GM08714 (cell line): ENCODE measurements at regions not wholly inside any gene's neighbourhood (a gene's known extent, or its start where the extent isn't known, plus 50 kb on each side); places are given as distances from the start of the nearest gene placed in this dataset.

Source experiments
- H3K4me3 ChIP-seq: fragments of 200-500 bp; sonication (Bioruptor generic); 2 replicates; pipeline ENCODE4 v1.5.1; 2014; ENCODE audit warnings: mild to moderate bottlenecking, low read length, inconsistent platforms
- ZNF274 ChIP-seq: IDR thresholded peaks from 2 replicates; pipeline ENCODE4 v1.6.1; 2012; ENCODE audit warnings: mild to moderate bottlenecking, low read depth, low read length

GRCh38 chr2:236972491-236973342 lies 113.0 kb upstream of the COPS8 start:
- no peak overlapping the region for H3K4me3 ChIP-seq
- no peak for TF ChIP-seq ZNF274

DNA sequence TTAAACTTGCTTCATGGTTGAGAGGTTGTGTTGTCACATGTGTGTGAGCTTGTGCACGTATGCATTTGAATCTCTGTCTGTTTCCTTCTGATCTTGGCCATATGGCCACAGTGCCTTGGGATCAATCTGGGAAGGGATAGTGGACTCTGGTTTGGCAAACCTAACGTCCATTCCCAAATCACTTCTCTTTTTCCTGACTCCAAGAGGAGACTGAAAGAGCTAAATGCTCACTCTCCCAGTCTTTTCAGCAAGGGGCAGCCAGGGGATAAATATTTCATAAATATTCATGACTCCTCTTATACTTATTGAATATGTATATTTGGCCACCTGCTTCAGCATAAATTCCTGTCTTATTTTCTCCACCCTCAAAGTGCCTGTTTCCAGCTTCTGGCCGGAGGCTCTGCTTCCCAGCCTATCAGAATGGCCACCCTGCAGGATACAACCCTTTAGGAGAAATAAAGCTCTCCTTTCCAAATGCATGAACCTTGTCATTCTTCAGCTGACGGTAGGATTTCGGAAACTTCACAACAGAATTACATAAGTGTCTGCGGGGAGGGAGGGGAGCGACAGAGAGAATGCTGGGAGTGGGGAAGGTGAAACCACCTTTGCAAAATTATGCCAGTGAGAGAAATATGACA lies 112.2 kb upstream of the COPS8 start:
- no peak for TF ChIP-seq ZNF274
- no peak overlapping the region for H3K4me3 ChIP-seq

- no peak overlapping the region for H3K4me3 ChIP-seq
- no peak for TF ChIP-seq ZNF274
Measured at GRCh38 chr2:236974148-236974547, 111.5 kb upstream of the COPS8 start.

- no peak for TF ChIP-seq ZNF274
- no peak overlapping the region for H3K4me3 ChIP-seq
Measured at GRCh38 chr2:236974752-236975151, 110.9 kb upstream of the COPS8 start.

DNA sequence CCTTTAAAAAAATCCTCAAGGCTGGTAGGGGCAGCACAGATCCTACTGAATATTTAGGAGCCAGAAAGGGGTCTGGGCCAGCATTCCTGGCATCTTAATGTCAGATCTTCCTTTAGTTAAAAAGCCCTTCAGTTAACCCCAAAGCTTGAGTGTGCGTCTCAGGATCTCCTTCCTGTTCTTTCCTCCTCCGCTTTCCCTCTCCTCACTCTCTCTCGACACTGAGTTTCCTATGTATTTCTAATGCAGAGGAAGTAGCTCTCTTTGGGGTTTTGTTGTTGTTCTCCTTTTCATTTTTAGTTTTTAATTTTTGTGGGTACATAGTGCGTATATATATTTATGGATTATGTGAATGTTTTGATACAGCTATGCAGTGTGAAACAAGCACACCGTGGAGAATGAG lies 109.9 kb upstream of the COPS8 start:
- no peak for TF ChIP-seq ZNF274

DNA sequence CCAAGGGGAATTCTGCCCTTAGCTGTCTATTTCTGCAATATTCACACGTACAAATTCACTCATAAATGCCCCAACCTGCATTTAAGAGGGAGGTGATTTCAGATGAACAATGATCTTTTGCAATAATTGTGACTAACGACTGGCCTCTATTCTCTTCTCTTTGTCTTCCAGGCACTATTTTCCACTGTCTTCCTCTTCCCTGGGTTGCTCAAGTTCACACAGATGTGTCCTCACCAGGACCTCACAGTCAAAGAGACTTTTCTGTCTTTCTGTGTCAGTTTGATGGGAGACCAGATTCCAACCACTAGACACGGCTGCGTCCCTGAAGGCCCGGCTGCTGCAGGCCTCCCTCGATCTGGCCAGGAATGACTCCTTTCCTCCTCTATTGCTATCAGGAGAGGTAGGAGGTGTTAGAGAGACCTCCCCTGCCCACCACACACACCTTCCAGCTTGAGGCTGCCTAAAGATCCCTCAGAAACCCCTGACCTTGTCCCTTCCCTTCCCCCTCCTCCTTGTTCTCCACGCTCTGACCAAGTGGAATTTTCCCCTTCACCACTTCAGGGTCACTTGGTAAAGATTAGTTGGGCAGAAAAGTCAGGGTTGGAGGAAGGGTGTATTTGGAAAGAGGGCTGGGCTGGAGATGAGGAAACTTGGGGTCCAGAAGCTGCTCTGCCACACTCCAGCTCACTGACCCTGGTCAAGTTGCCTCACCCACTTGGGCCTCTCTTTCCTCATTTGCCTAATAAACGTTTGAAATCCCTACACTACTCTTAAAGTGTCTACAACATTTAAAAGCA lies 109.2 kb upstream of the COPS8 start:
- no peak overlapping the region for H3K4me3 ChIP-seq
- TF ChIP-seq ZNF274, result no peak

More for the DNA sequence above, 109.9 kb upstream of the COPS8 start:
- H3K4me3 ChIP-seq, result no peak overlapping the region

DNA sequence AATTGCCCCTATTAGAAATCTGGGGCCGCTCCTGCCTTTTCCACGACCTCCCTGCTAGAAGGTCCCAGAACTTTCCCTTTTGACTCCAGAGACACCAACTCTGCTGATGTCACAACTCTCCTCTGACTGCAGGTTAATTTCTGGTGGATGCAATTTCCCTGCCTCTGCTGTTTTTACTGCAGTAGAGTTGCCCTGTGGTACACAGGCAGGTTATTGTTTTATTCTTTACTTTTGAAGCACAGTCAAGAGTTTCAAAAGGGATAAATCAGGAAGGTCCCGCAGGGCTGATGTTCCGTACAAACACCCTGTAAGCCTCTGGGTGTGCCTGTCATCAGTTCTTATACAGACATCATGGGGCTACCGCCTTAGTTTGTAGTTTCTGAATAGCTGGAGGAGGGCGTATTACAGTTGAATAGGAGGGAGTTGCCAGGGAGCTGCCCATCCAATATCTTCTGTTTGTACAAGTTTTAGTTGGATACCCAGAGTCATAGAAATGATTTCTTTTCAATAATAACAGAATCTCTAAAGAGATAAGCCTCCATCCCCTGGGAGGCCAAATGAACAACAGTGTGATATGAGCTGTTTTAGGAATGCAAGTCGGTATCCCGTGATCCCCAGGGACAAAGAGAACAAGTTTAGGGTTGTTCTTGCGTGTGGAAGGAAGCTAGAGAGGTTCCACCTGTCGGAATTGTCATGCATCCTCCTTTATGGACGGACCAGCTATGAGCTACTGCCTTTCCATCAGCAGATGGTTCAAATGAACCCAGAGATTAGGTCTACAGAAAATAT lies 108.4 kb upstream of the COPS8 start:
- H3K4me3 ChIP-seq, result no peak overlapping the region
- TF ChIP-seq ZNF274, result no peak

GRCh38 chr2:236977852-236978398 lies 107.8 kb upstream of the COPS8 start:
- no peak for TF ChIP-seq ZNF274
- H3K4me3 ChIP-seq, result no peak overlapping the region

- TF ChIP-seq ZNF274, result no peak
Measured at GRCh38 chr2:236979664-236980063, 106.0 kb upstream of the COPS8 start.

DNA sequence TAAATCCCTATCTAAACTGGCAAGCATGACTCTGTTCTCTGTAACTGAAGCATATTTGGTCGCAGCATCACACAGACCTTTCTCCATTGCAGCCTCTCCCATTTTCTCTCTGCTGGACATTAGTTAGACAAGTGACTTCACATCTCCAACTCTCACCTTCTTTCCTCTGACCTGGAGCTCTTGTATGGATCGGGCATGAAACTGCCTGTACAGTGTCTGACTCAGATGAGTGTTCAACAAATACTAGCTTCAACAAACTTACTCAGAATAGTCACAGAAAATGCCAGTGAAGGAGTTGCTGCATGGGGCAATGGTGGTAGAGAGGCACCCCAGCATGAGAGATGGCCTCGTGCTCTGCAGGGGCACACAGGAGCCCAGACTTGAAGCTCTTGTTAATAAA lies 104.7 kb upstream of the COPS8 start:
- TF ChIP-seq ZNF274, result no peak
- no peak overlapping the region for H3K4me3 ChIP-seq

More at GRCh38 chr2:236979664-236980063, 106.0 kb upstream of the COPS8 start:
- no peak overlapping the region for H3K4me3 ChIP-seq

DNA sequence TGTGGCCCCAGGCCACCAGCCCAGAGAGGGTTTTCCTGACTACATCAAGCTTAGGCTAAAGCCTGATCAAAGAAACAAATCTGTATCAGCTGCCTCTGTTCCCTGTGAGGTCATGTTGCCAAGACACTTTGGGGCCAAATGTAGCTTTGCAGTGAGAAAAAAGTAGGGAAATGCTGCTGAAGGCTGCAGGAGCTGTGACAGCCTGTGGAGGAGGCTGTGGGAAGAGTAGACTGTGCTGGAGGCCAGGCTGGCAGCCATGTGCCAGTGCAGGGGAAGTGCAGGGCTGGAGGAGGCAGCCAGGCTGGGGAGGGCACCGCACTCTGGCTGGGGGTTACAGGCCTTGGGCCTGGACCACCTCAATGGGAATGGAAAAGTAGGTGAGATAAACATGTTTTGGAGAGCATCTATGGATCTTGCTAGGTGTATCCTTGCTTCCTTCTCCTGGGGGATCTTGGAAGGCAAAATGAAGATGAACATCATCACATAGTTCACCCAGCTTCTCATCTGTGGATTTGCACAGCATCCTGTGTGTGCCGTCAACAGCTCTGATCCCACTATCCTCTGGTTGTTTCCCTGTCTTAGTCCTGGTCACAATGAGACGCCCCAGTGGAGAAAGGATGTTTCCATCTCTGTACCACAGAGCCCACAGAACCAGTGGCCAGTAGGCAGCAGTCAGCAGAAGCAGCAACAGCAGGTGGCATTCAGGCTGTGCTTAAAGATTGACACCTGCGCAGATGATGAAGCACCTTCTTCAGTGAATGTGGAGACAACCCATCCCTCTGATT lies 103.8 kb upstream of the COPS8 start:
- no peak overlapping the region for H3K4me3 ChIP-seq
- no peak for TF ChIP-seq ZNF274

- no peak for TF ChIP-seq ZNF274
- no peak overlapping the region for H3K4me3 ChIP-seq
Measured at GRCh38 chr2:236982693-236983455, 102.8 kb upstream of the COPS8 start.
